ENCODE measurements at regions not wholly inside any gene's neighbourhood (a gene's known extent, or its start where the extent isn't known, plus 50 kb on each side); places are given as distances from the start of the nearest gene placed in this dataset.

- no peak for DNase-seq
Measured at GRCh38 chr10:121041499-121041898, 190.3 kb downstream of the WDR11 start.

DNA sequence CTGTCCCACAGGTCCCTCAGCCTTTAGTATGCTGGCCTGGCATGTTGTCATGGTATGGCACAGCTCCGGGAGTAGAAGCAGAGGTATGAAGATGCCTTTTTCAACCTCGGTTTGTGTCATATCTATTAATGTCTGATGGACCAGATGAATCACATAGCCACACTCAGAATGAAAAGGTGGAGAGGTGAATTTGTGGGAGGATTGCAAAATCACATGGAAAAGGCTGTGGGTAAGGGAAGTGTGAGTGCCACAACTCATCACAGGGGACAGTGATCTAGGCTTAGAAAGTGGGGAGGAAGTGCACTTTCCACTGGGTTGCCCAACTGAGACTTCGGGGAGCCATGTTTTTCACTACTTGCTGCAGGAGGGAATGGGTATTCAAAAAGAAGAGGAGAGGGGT, 190.7 kb downstream of the WDR11 start:
- no peak for DNase-seq

- DNase-seq = no peak
Measured at GRCh38 chr10:121042342-121042741, 191.2 kb downstream of the WDR11 start.

DNA sequence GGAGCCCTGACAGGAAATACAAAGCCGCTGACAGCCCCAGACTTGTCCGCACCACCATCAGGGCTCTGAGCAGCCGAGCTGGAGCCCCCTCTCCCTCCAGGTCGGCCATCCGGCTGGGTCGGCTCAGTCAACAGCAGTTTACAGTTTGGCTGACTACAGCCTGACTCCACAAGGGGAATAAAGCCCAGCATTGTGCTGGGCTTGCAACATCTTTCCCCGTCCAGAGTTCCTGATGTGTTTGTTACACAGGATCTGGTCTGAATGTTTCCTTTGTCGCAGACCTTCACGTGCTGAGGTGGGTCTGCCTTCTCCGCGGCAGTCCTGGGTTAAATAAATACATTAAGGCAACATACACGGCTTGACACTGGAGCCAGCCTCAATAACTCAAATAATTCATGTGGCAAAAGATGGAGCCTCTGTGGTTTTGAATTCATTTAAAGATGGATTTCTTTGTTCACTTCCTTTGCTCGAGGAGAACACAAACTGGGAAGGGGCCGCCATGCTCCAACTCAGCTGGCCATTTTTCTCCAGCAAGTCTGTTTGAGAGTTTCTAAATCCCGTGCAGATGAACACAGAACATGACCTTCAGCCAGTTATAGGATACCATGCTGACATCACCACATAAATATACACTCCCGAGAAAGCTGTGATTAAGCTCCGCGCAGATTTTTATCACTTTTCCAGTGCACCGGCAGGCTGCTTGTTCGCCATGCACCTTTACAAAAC, 192.1 kb downstream of the WDR11 start:
- no peak for DNase-seq

DNA sequence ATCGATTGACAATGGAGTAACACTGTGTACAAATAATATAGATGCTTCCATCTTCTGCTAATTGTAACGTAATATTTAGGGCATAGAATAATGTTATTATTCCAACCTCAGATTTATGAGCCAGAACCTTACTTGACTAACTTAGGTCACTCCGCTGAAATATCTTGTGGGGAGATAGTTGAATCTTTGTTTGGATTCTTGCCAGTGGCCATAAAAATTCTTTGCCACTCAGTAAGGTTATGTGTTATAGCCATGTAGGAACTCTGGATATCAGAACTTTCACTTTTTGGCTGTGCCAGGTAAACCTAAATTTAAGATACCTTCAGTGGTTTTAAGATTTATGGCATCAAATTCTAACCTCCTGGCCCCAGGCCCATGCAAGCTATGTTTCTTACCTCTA, 197.6 kb downstream of the WDR11 start:
- no peak for DNase-seq

GRCh38 chr10:121049489-121049888, 198.3 kb downstream of the WDR11 start:
- DNase-seq = no peak

DNA sequence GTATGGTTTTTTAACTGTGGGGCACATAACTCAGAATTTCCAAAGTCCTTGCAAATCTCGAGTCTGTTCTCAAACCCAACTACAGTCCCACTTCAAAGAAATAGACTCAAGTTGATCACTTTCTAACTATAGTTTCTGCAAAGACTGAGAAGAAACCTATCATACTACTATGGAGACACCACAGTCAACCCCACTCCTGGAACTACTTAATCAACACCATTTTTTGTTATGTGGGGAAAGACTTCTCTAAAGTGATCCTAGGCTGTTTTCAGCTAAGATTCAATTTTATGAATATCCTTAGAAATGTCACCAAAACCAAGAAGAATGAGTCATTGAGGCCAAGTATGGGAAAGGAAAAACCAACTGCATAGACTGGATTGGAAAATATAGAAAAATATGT, 198.8 kb downstream of the WDR11 start:
- no peak for DNase-seq

DNA sequence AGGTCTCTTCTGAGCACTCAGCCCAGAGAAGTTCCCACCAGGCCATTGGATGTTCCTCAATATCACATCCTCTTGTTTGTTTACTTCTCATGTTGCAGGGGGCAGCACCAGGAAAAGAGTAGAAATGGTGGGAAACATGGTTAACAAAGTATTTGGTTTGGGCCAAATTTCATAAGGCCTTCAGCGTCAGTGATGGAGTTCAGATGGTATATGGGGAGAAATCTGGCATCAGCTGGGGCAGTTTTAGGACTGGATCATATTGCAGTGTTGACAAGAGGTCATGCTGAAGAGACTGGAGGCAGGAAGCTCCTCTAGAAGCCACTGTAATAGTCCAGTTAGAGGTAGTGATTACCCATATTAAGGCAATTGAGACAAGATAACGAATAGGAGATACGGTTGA, 200.0 kb downstream of the WDR11 start:
- no peak for DNase-seq

DNA sequence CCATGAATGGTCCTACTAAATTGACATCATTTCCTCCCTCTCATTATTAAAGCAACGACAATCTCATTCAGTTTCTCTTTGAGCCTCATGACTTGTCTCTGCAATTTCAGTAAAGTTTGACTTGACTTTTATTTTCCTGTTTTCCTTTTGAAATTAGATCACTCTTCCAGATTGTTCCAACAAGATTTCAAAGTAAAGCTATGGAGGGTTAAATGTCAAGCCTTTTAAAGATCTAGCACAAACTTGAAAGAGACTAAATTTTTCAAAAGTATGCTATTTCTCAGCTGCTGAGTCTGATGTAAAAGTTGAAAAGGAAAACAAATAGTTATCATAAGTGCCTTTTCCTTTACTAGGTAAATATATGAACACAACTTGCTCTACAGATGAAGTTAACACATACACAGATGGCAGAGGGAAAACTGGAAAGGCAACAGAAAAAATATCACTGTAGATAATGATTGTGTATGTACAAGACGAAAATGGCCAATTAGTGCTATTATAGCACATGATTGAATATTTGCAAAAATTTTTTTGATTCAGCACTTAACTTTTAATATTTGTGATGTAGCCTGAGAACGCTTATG, 200.6 kb downstream of the WDR11 start:
- DNase-seq = no peak

GRCh38 chr10:121053151-121053550, 202.0 kb downstream of the WDR11 start:
- no peak for DNase-seq

DNA sequence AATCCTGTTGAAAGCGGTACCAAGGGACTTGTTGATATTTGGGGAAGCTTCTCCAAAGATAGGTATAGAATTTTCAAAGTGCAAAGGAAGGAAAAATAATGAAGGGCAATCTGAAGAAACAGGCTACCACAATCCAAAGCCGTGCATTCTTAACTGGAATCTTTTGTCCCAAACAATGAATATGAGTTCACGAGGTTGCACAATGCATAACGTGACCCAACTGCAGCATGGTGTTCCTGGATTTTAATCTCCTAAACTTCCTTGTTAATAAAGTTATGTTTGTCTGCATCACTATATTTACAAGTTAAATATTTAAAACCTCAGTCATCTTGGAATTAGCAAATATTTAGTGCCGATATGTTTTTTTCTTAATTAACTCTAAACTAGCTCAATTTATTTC, 203.7 kb downstream of the WDR11 start:
- DNase-seq = no peak

- no peak for DNase-seq
Measured at GRCh38 chr10:121057269-121057668, 206.1 kb downstream of the WDR11 start.

DNA sequence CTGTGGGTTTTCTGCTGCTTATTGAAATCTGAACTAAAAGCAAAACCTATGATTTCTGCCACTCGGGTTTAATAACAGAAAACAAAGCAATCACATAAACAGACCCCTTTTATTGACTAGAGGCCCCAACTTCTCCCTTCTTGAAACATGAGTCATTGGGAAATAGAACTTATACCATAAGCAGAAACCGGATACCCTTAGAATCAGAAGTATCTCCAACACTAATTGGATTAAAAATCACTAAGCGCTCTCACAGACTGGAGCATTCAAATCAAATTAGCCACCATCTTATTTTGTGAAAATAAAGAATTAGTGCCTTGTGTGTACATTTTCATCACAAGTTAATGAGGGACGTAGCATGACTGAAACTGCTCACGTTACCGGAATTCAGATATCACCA, 206.9 kb downstream of the WDR11 start:
- DNase-seq = no peak

DNA sequence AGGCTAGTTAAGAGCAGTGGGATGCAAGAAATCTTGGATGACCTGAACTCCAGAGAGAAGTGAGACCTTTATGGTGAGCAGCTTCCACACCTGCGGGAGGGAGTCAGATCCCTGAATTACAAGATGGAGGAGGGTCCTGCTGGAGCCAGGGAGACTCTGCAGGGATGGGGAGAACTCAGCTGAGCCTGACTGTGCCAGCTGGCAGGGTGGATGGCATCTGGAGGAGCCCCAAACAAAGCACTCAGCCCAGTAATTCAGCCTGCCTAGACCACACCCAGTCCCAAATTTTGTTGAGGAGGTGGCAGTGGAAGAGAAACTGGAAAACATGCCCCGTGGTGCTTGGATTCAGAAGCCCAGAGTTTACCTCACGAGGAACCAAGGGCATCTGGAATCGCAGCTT, 208.2 kb downstream of the WDR11 start:
- no peak for DNase-seq

GRCh38 chr10:121062115-121062514, 211.0 kb downstream of the WDR11 start:
- no peak for DNase-seq

- DNase-seq = no peak
Measured at GRCh38 chr10:121063744-121064143, 212.6 kb downstream of the WDR11 start.

GRCh38 chr10:121064491-121064890, 213.3 kb downstream of the WDR11 start:
- no peak for DNase-seq

- DNase-seq = no peak
Measured at GRCh38 chr10:121065330-121065729, 214.2 kb downstream of the WDR11 start.

DNA sequence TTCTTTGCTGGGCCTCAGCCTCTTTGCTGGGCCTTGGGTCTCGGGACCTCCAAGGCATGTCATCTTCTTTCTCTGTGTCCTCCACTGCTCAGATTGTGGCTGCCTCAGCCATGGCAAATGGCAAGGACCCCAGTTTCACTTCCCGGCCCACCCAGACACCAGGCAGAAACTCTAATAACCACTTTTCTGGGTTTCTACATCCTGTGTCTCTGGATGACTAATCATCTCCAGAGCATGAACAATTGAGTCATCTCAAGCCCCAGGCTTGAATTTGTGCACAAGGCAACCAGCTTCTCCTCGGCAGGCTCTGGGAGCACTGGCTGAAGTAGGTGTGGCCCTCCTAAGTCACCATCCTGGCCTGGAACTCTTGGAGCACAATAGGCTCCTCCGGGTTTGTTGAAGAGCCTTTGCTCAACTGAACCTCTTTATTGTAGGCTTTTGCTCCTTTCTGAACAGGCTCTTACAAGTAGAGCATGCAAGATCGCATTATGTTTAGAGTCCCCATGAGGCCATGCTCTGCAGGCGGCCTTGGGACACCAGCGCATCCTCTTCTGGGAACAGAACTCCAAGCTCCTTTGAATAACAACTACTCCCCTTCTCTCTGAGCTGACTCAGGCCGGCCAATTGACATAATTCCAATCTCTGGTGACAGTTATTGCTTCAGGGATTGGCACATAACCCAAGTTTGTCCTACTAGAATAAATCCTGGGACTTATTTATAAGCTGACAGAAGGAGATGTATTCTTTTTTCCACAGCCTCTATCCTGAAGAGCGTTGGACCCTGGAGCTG, 218.1 kb downstream of the WDR11 start:
- DNase-seq = no peak

DNA sequence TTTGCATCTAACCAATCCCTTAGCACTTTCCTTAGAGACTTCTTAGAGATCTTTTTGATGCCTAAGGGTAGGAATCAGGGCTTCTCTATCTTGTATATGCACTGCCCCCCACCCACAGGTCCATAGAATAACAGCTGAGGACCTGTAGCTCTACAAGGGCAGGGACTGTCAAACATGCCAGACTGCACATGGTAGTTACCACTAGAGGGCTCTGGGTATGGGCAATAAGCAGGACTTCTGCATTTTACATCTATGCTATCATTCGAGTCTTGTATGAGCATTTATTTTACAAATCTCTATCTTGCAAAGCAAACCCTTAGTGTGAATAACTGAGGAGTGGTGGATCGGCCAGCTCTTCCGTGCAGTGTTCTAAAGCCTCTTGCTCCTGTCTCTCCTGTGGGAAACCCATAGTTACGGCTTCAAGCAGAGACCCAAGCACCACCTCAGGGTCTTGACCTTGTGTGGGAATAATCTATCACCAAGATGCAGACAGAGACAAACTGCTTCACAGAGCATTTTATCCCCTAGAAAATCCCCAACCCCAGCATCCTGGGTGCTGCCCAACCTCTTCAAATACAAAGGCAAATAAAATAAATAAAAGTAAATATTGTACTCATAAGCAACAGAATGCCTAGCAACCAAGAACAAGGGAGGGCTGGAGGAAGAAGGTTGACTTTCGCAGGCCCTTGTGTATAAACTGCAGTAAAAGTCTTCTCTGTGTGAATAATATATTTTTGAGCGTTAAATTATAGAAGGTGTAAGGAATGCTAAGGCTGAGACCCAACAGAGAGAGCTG, 219.3 kb downstream of the WDR11 start:
- DNase-seq = no peak

GRCh38 chr10:121071901-121072300, 220.7 kb downstream of the WDR11 start:
- DNase-seq = no peak

DNA sequence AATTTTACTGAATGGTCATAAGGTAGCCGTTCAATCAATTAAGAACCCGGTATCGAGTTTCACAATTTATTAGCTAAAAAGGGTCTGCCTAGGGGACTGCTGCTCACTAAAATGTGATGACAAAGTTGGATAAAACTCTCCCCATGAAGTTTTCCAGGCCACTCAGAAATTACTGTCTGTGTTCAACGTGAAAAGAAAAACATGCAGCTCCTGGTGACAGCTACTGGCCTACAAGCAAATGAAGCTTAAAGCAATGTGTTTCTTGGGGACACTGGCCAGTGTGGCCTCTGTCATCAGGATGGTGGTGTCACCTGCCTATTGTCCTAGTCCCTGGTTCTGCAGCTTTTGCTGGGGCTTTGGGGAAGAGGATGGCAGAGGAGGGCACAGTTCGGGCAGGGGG, 222.6 kb downstream of the WDR11 start:
- no peak for DNase-seq

Measured in stimulated activated CD8-positive, alpha-beta memory T cell treated with anti-CD3 and anti-CD28 coated beads, Interleukin-4, amount 100 ng/mL, for 48 hours (primary cell).